MM.1S (cell line): ENCODE measurements at regions not wholly inside any gene's neighbourhood (a gene's known extent, or its start where the extent isn't known, plus 50 kb on each side); places are given as distances from the start of the nearest gene placed in this dataset.
"Not testable (repeated sequence)": the region's sequence is repeated elsewhere in the genome, so short reads cannot be mapped to it uniquely, and the experiment has no call there.

Source experiments
- DNase-seq: peaks from one replicate; pipeline ENCODE4 v3.0.0-alpha.2; 2015
- H2AFZ ChIP-seq: fragments of 300-600 bp; sonication (generic); 2 replicates; pipeline ENCODE4 v1.6.0; 2016; ENCODE audit warnings: antibody characterized with exemption, low read length
- H3F3A ChIP-seq: fragments of 300-600 bp; sonication (generic); 2 replicates; pipeline ENCODE4 v1.6.1; 2016; ENCODE audit warnings: mild to moderate bottlenecking, antibody characterized with exemption, low read length, moderate library complexity, mixed read lengths; ENCODE audit not compliant: insufficient read depth
- H3K27ac ChIP-seq: fragments of 300-600 bp; sonication (generic); 2 replicates; pipeline ENCODE4 v1.5.1; 2016; ENCODE audit warnings: mild to moderate bottlenecking, low read length
- H3K27me3 ChIP-seq: fragments of 300-600 bp; sonication (generic); replicated peaks from 2 replicates; pipeline ENCODE4 v1.6.0; 2016; ENCODE audit warnings: low read length; ENCODE audit not compliant: insufficient read depth
- H3K36me3 ChIP-seq: fragments of 300-600 bp; sonication (generic); replicated peaks from 2 replicates; pipeline ENCODE4 v1.6.1; 2016; ENCODE audit warnings: mild to moderate bottlenecking, low read length, mixed read lengths; ENCODE audit not compliant: insufficient read depth
- H3K4me1 ChIP-seq: fragments of 300-600 bp; sonication (generic); 2 replicates; pipeline ENCODE4 v1.6.1; 2016; ENCODE audit warnings: low read length, mixed read lengths
- H3K4me2 ChIP-seq: fragments of 300-600 bp; sonication (generic); 2 replicates; pipeline ENCODE4 v1.6.0; 2016; ENCODE audit warnings: low read depth, low read length
- H3K4me3 ChIP-seq: fragments of 300-600 bp; sonication (generic); 2 replicates; pipeline ENCODE4 v1.5.1; 2016; ENCODE audit warnings: low read length, mixed read lengths
- H3K79me2 ChIP-seq: fragments of 300-600 bp; sonication (generic); 2 replicates; pipeline ENCODE4 v1.6.1; 2016; ENCODE audit warnings: mixed run types, low read length, mixed read lengths
- H3K9ac ChIP-seq: fragments of 300-600 bp; sonication (generic); 2 replicates; pipeline ENCODE4 v1.6.1; 2016; ENCODE audit warnings: low read length, mixed read lengths
- H3K9me2 ChIP-seq: fragments of 300-600 bp; sonication (generic); replicated peaks from 2 replicates; pipeline ENCODE4 v1.6.1; 2016; ENCODE audit warnings: mild to moderate bottlenecking, low read length, mixed read lengths; ENCODE audit not compliant: insufficient read depth
- H3K9me3 ChIP-seq: fragments of 300-600 bp; sonication (generic); replicated peaks from 2 replicates; pipeline ENCODE4 v1.6.1; 2016; ENCODE audit warnings: mild to moderate bottlenecking, low read length, mixed read lengths; ENCODE audit not compliant: insufficient read depth
- H4K20me1 ChIP-seq: fragments of 300-600 bp; sonication (generic); 2 replicates; pipeline ENCODE4 v1.6.1; 2016; ENCODE audit warnings: mild to moderate bottlenecking, low read length, moderate library complexity, mixed read lengths; ENCODE audit not compliant: insufficient read depth
- EZH2 ChIP-seq: fragments of 300-600 bp; sonication (generic); optimal IDR thresholded peaks from 2 replicates; pipeline ENCODE3; 2017; ENCODE audit warnings: low read depth, mild to moderate bottlenecking, antibody characterized with exemption, low read length, mixed read lengths
- EZH2phosphoT487 ChIP-seq: fragments of 300-600 bp; sonication (generic); IDR thresholded peaks from 2 replicates; pipeline ENCODE4 v1.6.1; 2018; ENCODE audit warnings: antibody characterized with exemption, low read length
- TF ChIP-seq, protein P1 (sequence below): fragments of 300-600 bp; sonication (generic); IDR thresholded peaks from 2 replicates; pipeline ENCODE4 v1.5.1; 2016; ENCODE audit warnings: antibody characterized with exemption, low read length, mixed read lengths

DNA sequence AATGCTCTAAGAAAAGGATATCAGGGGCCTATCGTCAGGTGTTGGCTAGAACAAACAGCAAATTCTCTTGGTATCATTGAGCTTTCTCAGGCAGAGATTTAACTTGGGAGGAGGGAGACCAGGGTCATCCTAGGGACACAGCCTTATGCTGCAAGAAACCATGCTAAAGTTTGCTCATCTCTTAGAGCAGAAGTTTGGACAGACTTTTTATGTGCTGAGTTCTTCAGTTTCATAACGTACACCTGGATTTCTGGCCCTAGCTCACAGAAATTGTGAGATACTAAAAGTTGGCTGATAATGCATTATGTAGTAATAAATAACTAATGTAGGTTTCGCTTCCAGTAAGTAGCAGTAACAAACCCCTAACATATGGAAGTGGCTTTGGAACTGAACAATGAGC, 1359.8 kb upstream of the CDH9 start:
- Histone ChIP-seq H3K9me3 (no peaks in the 10 kb centered on the region), H2AFZ (no peak overlapping the region), H3F3A (0 out of 2 replicates have a peak, but pooled peaks cover 4% of the 10 kb centered on the region), H3K27ac (peak overlapping the region; percentile 26; the same call in 1 of the 2 replicates), H3K9ac (no peak overlapping the region), H3K9me2 (peaks cover 3% of the 10 kb centered on the region; the same call in 1 of the 2 replicates), H3K79me2 (no peaks in the 10 kb centered on the region), H3K36me3 (no peaks in the 10 kb centered on the region), H4K20me1 (no peaks in the 10 kb centered on the region), H3K4me3 (no peak overlapping the region), H3K4me1 (peaks cover 22% of the 10 kb centered on the region), H3K4me2 (peak overlapping the region; percentile 20; the same call in 1 of the 2 replicates), H3K27me3 (no peaks in the 10 kb centered on the region)
- DNase-seq = peak; percentile 64
- no peak for TF ChIP-seq EZH2

DNA sequence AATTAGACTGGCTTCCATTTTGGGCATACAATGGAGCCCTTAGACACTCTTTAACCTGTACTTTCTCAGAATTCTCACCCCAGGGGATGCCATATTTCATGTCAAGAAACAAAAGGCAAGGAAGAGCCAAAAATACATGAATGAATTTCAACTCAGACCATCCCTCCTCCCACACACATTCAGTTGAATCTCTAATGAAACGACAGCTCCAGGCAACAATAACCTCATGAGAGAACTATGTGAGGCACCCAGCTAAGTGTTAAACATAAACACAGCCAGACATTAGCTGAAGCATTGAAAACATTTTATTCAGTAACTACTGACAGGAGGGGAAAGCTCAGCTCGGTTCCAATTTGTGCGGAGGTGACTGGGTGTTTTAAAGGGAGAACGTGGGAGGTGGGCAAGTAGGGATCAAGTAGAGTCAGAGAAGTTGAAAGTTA, 1359.1 kb upstream of the CDH9 start:
- H3K4me3 ChIP-seq = no peak overlapping the region
- TF ChIP-seq EZH2phosphoT487 = no peak
- TF ChIP-seq, protein P1, sequence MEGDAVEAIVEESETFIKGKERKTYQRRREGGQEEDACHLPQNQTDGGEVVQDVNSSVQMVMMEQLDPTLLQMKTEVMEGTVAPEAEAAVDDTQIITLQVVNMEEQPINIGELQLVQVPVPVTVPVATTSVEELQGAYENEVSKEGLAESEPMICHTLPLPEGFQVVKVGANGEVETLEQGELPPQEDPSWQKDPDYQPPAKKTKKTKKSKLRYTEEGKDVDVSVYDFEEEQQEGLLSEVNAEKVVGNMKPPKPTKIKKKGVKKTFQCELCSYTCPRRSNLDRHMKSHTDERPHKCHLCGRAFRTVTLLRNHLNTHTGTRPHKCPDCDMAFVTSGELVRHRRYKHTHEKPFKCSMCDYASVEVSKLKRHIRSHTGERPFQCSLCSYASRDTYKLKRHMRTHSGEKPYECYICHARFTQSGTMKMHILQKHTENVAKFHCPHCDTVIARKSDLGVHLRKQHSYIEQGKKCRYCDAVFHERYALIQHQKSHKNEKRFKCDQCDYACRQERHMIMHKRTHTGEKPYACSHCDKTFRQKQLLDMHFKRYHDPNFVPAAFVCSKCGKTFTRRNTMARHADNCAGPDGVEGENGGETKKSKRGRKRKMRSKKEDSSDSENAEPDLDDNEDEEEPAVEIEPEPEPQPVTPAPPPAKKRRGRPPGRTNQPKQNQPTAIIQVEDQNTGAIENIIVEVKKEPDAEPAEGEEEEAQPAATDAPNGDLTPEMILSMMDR = no peak
- no peak for TF ChIP-seq EZH2
- H3K79me2 ChIP-seq = no peaks in the 10 kb centered on the region
- H3F3A ChIP-seq = 0 out of 2 replicates have a peak, but pooled peaks cover 4% of the 10 kb centered on the region
- no peaks in the 10 kb centered on the region for H3K27me3 ChIP-seq
- H3K27ac ChIP-seq = peak overlapping the region; percentile 26; the same call in 1 of the 2 replicates
- H3K9me2 ChIP-seq = peaks cover 3% of the 10 kb centered on the region; the same call in 1 of the 2 replicates
- no peaks in the 10 kb centered on the region for H3K36me3 ChIP-seq
- H3K9me3 ChIP-seq = no peaks in the 10 kb centered on the region
- H3K4me2 ChIP-seq = no peak overlapping the region; the same call in 1 of the 2 replicates
- DNase-seq = no peak
- no peaks in the 10 kb centered on the region for H4K20me1 ChIP-seq
- H3K4me1 ChIP-seq = peaks cover 22% of the 10 kb centered on the region
- no peak overlapping the region for H3K9ac ChIP-seq
- no peak overlapping the region for H2AFZ ChIP-seq

DNA sequence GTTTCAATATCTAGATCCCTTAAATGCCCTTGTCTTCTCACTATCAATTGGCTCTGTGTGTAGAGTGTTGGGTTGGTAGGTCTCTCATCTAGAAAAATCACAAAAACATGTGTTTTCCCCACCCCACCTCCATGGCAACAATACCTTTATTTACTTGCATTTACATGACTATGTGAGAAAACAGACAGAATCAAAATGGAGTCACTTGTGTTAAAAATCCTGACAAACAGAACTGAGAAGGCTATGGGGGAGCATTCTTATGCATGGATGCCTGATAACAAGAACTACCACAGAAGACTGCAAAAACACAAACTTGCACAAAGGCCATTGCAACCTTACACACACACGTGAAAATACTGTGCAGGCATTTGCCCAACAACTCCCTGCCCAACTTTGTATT, 1352.9 kb upstream of the CDH9 start:
- Histone ChIP-seq H3F3A (no peaks in the 10 kb centered on the region), H3K4me3 (no peak overlapping the region), H3K79me2 (no peaks in the 10 kb centered on the region), H3K4me1 (no peaks in the 10 kb centered on the region), H3K9me2 (0 out of 2 replicates have a peak, but pooled peaks cover 3% of the 10 kb centered on the region), H3K4me2 (no peak overlapping the region), H3K27ac (no peak overlapping the region), H4K20me1 (no peaks in the 10 kb centered on the region), H2AFZ (no peak overlapping the region), H3K9ac (no peak overlapping the region), H3K27me3 (no peaks in the 10 kb centered on the region), H3K9me3 (no peaks in the 10 kb centered on the region), H3K36me3 (no peaks in the 10 kb centered on the region)
- TF ChIP-seq EZH2phosphoT487 = no peak
- no peak for DNase-seq

DNA sequence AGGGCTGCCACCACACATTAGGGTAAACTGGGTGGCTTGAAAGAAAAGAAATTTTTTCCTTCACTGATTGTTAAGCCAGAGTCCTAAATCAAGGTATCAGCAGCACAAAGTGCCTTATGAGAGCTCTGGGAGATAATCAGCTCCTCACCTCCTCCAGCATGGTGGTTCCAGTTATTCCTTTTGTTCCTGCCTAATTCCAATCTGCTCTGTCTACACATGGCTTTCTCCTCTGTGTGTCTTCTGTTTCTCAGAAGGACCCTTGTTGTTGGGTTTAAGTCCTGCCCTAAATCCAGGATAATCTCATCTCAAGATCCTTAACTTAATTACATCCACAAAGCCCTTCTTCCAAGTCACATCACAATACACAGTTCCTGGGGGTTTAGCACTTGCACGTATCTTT, 1352.0 kb upstream of the CDH9 start:
- Histone ChIP-seq H3K4me3 (no peak overlapping the region), H3F3A (no peaks in the 10 kb centered on the region), H3K9ac (no peak overlapping the region), H3K36me3 (no peaks in the 10 kb centered on the region), H3K9me3 (no peaks in the 10 kb centered on the region), H3K27ac (no peak overlapping the region), H3K79me2 (no peaks in the 10 kb centered on the region), H3K4me1 (no peaks in the 10 kb centered on the region), H3K4me2 (no peak overlapping the region), H3K9me2 (no peaks in the 10 kb centered on the region), H3K27me3 (no peaks in the 10 kb centered on the region), H2AFZ (no peak overlapping the region), H4K20me1 (no peaks in the 10 kb centered on the region)
- DNase-seq = no peak
- TF ChIP-seq EZH2 = no peak
- TF ChIP-seq, protein P1 = no peak
- TF ChIP-seq EZH2phosphoT487 = no peak

DNA sequence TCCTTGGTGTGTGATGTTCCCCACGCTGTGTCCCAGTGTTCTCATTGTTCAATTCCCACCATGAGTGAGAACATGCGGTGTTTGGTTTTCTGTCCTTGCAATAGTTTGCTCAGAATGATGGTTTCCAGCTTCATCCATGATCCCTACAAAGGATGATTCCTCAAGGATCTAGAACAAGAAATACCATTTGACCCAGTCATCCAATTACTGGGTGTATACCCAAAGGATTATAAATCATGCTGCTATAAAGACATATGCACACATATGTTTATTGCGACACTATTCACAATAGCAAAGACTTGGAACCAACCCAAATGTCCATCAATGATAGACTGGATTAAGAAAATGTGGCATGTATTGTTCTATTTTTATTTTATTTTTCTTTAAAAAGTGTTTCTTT, 1351.3 kb upstream of the CDH9 start:
- not testable (repeated sequence) for DNase-seq, H3K27ac ChIP-seq, H4K20me1 ChIP-seq, H3F3A ChIP-seq, H3K79me2 ChIP-seq, H2AFZ ChIP-seq, H3K9me3 ChIP-seq, H3K9me2 ChIP-seq, H3K36me3 ChIP-seq, H3K4me3 ChIP-seq, H3K9ac ChIP-seq, H3K27me3 ChIP-seq, H3K4me2 ChIP-seq, H3K4me1 ChIP-seq
